ENCODE measurements at regions not wholly inside any gene's neighbourhood (a gene's known extent, or its start where the extent isn't known, plus 50 kb on each side); places are given as distances from the start of the nearest gene placed in this dataset.

DNA sequence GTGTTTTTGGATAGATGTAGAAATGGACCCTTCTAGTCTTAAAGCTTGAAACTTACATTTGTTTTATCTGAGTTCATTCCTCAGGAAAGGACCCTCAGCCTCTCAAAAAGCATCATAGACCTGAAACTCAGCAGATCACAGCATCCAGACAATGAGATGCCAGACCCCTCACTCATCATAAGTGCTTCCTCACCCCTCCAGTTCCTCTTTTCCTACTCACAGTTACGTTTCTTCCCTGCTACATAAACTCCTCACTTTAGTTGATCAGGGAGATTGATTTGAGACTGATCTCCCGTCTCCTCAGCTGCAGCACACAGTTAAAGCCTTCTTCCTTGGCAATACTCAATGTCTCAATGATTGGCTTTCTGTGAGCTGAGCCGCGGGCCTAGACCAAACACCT lies 282.0 kb downstream of the FAM72C start:
- no peak overlapping the region for H3K4me2 ChIP-seq (ENCODE audit: low read depth, low read length, poor library complexity, severe bottlenecking)
- H3F3A ChIP-seq (ENCODE audit: low read depth) = no peaks in the 10 kb centered on the region
- TF ChIP-seq, protein P1, sequence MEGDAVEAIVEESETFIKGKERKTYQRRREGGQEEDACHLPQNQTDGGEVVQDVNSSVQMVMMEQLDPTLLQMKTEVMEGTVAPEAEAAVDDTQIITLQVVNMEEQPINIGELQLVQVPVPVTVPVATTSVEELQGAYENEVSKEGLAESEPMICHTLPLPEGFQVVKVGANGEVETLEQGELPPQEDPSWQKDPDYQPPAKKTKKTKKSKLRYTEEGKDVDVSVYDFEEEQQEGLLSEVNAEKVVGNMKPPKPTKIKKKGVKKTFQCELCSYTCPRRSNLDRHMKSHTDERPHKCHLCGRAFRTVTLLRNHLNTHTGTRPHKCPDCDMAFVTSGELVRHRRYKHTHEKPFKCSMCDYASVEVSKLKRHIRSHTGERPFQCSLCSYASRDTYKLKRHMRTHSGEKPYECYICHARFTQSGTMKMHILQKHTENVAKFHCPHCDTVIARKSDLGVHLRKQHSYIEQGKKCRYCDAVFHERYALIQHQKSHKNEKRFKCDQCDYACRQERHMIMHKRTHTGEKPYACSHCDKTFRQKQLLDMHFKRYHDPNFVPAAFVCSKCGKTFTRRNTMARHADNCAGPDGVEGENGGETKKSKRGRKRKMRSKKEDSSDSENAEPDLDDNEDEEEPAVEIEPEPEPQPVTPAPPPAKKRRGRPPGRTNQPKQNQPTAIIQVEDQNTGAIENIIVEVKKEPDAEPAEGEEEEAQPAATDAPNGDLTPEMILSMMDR (conservative IDR thresholded peaks at IDR 0.05; ENCODE audit: low read length) = no peak
- TF ChIP-seq EZH2phosphoT487 (IDR thresholded peaks at IDR 0.05; ENCODE audit: borderline replicate concordance) = no peak
- no peak overlapping the region for H2AFZ ChIP-seq (ENCODE audit: low read length)
- H3K9me3 ChIP-seq (ENCODE audit: insufficient read depth, low read depth, low read length) = no peaks in the 10 kb centered on the region; the same call in 1 of the 2 replicates
- H3K79me2 ChIP-seq (ENCODE audit: insufficient read depth, low read length) = no peaks in the 10 kb centered on the region
- H3K36me3 ChIP-seq (ENCODE audit: insufficient read depth, low read length) = no peaks in the 10 kb centered on the region
- H3K4me3 ChIP-seq (ENCODE audit: low read length, poor library complexity, severe bottlenecking) = no peak overlapping the region
- H4K20me1 ChIP-seq (ENCODE audit: insufficient read depth, low read length, poor library complexity, severe bottlenecking) = no peaks in the 10 kb centered on the region
- H3K4me1 ChIP-seq (ENCODE audit: insufficient read depth, low read length, poor library complexity, severe bottlenecking) = no peaks in the 10 kb centered on the region
- no peaks in the 10 kb centered on the region for H3K9me2 ChIP-seq (replicated peaks; ENCODE audit: low read depth, low read length)
- H3K27me3 ChIP-seq (ENCODE audit: insufficient read depth, low read length, poor library complexity, severe bottlenecking) = no peaks in the 10 kb centered on the region
- no peak overlapping the region for H3K9ac ChIP-seq (ENCODE audit: low read depth, low read length, poor library complexity, severe bottlenecking)

DNA sequence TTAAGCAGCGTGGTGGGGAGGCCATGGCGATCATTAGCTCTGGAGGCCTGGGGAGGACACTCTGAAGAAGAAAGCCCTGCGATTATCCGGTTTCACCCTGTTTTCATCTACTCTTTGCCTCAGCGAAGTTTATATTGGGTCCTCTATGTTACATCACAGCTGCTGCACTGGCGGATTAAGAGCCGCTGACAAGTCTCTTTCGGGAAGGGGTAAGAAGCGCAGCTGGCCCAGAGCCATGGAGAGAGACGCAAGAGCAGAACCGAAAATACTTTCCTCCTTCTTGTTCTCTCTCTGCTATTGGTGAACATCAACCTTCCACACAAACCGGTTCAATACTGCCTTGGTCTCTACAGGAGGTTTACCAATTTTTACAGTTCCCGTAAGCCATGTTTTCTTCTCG lies 291.5 kb downstream of the FAM72C start:
- Histone ChIP-seq H3K9me3 (ENCODE audit: insufficient read depth, low read depth, low read length) (peaks cover 2% of the 10 kb centered on the region; the same call in 1 of the 2 replicates), H3K4me2 (ENCODE audit: low read depth, low read length, poor library complexity, severe bottlenecking) (no peak overlapping the region), H2AFZ (ENCODE audit: low read length) (no peak overlapping the region), H3K4me1 (ENCODE audit: insufficient read depth, low read length, poor library complexity, severe bottlenecking) (no peaks in the 10 kb centered on the region), H3K4me3 (ENCODE audit: low read length, poor library complexity, severe bottlenecking) (no peak overlapping the region), H3K36me3 (ENCODE audit: insufficient read depth, low read length) (no peaks in the 10 kb centered on the region), H3F3A (ENCODE audit: low read depth) (no peaks in the 10 kb centered on the region), H3K27me3 (ENCODE audit: insufficient read depth, low read length, poor library complexity, severe bottlenecking) (no peaks in the 10 kb centered on the region), H3K9me2 (replicated peaks; ENCODE audit: low read depth, low read length) (no peaks in the 10 kb centered on the region), H3K9ac (ENCODE audit: low read depth, low read length, poor library complexity, severe bottlenecking) (no peak overlapping the region), H3K79me2 (ENCODE audit: insufficient read depth, low read length) (no peaks in the 10 kb centered on the region), H4K20me1 (ENCODE audit: insufficient read depth, low read length, poor library complexity, severe bottlenecking) (no peaks in the 10 kb centered on the region)
- TF ChIP-seq, protein P1 (conservative IDR thresholded peaks at IDR 0.05; ENCODE audit: low read length) = no peak
- TF ChIP-seq EZH2phosphoT487 (IDR thresholded peaks at IDR 0.05; ENCODE audit: borderline replicate concordance) = no peak

DNA sequence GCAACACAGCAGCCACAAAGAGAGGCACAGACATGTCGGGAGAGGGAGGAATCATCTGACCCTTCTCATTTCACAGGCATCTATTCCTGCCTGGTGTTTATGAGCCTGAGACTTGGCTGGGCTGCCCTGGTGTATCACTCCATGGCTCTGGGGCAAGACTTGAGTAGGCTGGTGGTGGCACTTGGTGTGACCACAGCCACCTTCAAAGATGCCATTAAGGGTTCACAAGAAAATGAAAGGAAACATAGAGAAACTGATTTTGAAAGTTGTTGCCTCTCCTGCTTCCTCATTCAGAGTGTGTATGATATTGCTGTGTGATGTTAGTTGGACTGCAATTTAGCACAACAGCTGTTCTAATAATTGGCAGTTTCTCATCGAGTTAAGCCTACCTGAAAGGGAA lies 298.8 kb downstream of the FAM72C start:
- H2AFZ ChIP-seq (ENCODE audit: low read length) = no peak overlapping the region
- no peak overlapping the region for H3K9ac ChIP-seq (ENCODE audit: low read depth, low read length, poor library complexity, severe bottlenecking)
- H3K4me1 ChIP-seq (ENCODE audit: insufficient read depth, low read length, poor library complexity, severe bottlenecking) = no peaks in the 10 kb centered on the region
- H3K9me3 ChIP-seq (ENCODE audit: insufficient read depth, low read depth, low read length) = no peaks in the 10 kb centered on the region; the same call in 1 of the 2 replicates
- H3F3A ChIP-seq (ENCODE audit: low read depth) = no peaks in the 10 kb centered on the region
- no peaks in the 10 kb centered on the region for H3K27me3 ChIP-seq (ENCODE audit: insufficient read depth, low read length, poor library complexity, severe bottlenecking)
- TF ChIP-seq, protein P1 (conservative IDR thresholded peaks at IDR 0.05; ENCODE audit: low read length) = no peak
- TF ChIP-seq EZH2phosphoT487 (IDR thresholded peaks at IDR 0.05; ENCODE audit: borderline replicate concordance) = no peak
- H3K9me2 ChIP-seq (replicated peaks; ENCODE audit: low read depth, low read length) = no peaks in the 10 kb centered on the region
- H3K4me2 ChIP-seq (ENCODE audit: low read depth, low read length, poor library complexity, severe bottlenecking) = no peak overlapping the region
- H4K20me1 ChIP-seq (ENCODE audit: insufficient read depth, low read length, poor library complexity, severe bottlenecking) = no peaks in the 10 kb centered on the region
- no peaks in the 10 kb centered on the region for H3K79me2 ChIP-seq (ENCODE audit: insufficient read depth, low read length)
- no peak overlapping the region for H3K4me3 ChIP-seq (ENCODE audit: low read length, poor library complexity, severe bottlenecking)
- H3K36me3 ChIP-seq (ENCODE audit: insufficient read depth, low read length) = no peaks in the 10 kb centered on the region

Data from Loucy (cell line).